ENCODE measurements at regions not wholly inside any gene's neighbourhood (a gene's known extent, or its start where the extent isn't known, plus 50 kb on each side); places are given as distances from the start of the nearest gene placed in this dataset.

DNA sequence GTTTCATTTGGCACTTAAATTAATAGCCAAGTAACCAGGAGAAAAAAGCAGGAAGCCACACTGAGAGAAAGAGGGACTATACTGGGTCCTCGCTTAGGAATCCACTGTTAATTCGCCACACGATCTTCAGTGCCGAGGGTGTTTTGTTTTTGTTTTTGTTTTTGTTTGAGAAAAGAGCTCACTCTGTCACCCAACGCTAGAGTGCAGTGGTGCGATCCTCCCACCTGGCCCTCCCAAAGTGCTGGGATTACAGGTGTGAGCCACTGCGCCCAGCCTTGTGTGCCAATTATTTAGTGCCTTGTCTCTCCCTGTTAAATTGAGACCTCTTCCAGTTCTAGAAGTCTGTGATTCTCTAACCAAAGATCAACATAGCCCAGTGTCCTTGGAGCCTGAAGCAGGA, 53.8 kb upstream of the TPM1 start:
- DNase-seq (ENCODE audit: low spot score), result no peak

DNA sequence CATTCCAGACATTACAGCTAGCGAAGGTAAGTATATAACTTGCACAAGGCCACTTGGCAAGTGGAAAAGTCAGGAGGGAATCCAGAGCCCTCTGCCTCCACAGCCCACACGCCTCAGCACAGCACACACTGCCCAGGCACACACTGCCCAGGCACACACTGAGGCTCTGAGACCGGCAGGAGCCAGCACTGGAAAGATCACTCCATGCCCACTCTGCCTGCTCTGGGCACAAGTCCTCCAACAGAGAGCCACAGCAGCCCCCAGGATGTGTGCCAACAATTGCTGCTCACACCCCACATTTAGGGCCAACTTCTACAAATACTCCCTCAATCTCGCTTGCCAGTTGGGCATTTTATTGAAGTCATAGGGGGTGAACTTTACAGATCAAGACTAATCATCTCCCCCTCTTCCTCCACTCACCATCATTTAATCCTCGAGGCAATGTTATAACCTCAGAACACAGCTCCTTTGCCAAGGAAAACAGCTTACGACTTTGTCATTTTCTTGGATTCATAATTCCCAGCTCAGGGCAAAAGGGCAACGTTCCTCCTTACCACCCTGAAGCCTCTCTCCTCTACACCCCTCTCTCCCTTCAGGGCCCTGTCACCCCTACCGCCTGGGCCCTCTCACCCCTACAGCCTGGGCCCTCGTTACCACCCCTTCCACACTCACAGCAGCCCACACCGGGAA, 53.0 kb upstream of the TPM1 start:
- no peak for DNase-seq (ENCODE audit: low spot score)

- DNase-seq (ENCODE audit: low spot score), result no peak
Observed at GRCh38 chr15:62991698-62992097, 50.8 kb upstream of the TPM1 start.

DNA sequence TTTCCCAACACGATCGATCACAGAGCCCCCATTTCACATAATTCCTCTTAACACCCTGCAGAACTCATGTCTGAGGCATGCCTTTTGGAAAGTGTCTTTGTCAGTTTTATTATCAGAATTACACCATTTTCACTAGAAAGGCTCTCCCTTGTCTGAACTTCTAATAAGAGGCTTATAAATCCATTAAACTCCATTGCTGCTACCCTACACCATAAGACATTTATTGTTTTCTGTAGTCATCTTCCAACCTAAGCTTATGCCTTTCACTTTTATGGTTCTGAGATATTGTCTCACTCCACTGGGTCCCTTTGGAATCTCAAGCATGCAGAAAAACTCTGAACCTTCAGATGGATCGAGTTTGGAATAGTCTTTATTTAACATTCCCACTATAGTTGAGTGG, 50.2 kb upstream of the TPM1 start:
- DNase-seq (ENCODE audit: low spot score), result no peak
